Natural killer cell (primary cell): ENCODE measurements at regions not wholly inside any gene's neighbourhood (a gene's known extent, or its start where the extent isn't known, plus 50 kb on each side); places are given as distances from the start of the nearest gene placed in this dataset.

Experiments
- ATAC-seq, 3 donors: fragments of 150-1000 bp in 2 of 3; fragments of 200-7000 bp in 1 of 3; cut with Tn5 transposase; 1 replicate in 1 of 3; 2 replicates in 2 of 3; pipeline ENCODE4 v1.10.0; 2021; ENCODE audit warnings: mild to moderate bottlenecking in 2 of 3, moderate library complexity in 2 of 3
- DNase-seq, 2 donors: peaks; one replicate each; pipeline versions ENCODE4 v3.0.0 to v3.0.0-alpha.2; 2013 to 2021; ENCODE audit warnings: mixed read lengths in 1 of 2
- H3K27ac ChIP-seq: one replicate; pipeline ENCODE4 v1.5.1; 2013; ENCODE audit warnings: mild to moderate bottlenecking, low read length
- H3K27me3 ChIP-seq: one replicate; pipeline ENCODE4 v1.6.1; 2013; ENCODE audit warnings: low read length; ENCODE audit not compliant: control insufficient read depth, insufficient read depth
- H3K36me3 ChIP-seq: one replicate; pipeline ENCODE4 v1.6.1; 2013; ENCODE audit warnings: low read length; ENCODE audit not compliant: control insufficient read depth, insufficient read depth
- H3K4me1 ChIP-seq: one replicate; pipeline ENCODE4 v1.6.1; 2013; ENCODE audit warnings: low read length; ENCODE audit not compliant: control insufficient read depth, insufficient read depth
- H3K4me3 ChIP-seq: one replicate; pipeline ENCODE4 v1.5.1; 2013; ENCODE audit warnings: low read length
- H3K9me3 ChIP-seq: one replicate; pipeline ENCODE4 v1.6.1; 2013; ENCODE audit warnings: low read length; ENCODE audit not compliant: control insufficient read depth, insufficient read depth
- H3K27ac Mint-ChIP-seq, 2 donors: one replicate each; pipeline ENCODE4 v1.8.0; 2022; ENCODE audit warnings: mild to moderate bottlenecking in 2 of 2, mixed read lengths in 2 of 2, moderate library complexity in 1 of 2
- H3K27me3 Mint-ChIP-seq, 2 donors: one replicate each; pipeline ENCODE4 v1.8.0; 2022; ENCODE audit warnings: low read depth in 2 of 2, mixed read lengths in 2 of 2
- H3K36me3 Mint-ChIP-seq: one replicate; pipeline ENCODE4 v1.8.0; 2022; ENCODE audit warnings: mixed read lengths
- H3K4me1 Mint-ChIP-seq, 2 donors: one replicate each; pipeline ENCODE4 v1.8.0; 2022; ENCODE audit warnings: mixed read lengths in 2 of 2
- H3K4me3 Mint-ChIP-seq: one replicate; pipeline ENCODE4 v1.8.0; 2022; ENCODE audit warnings: mild to moderate bottlenecking, moderate library complexity, mixed read lengths
- H3K9me3 Mint-ChIP-seq, 2 donors: one replicate each; pipeline ENCODE4 v1.8.0; 2022; ENCODE audit warnings: mixed read lengths in 2 of 2
- CTCF ChIP-seq: fragments of 200-600 bp; IDR thresholded peaks from one replicate; pipeline ENCODE4 v1.8.0; 2022; ENCODE audit warnings: antibody characterized with exemption
- WGBS: methylation state at CpG from one replicate; pipeline ENCODE4 v1.1.7; 2013; ENCODE audit warnings: missing lambda C conversion rate; ENCODE audit not compliant: insufficient coverage; 5-methylcytosine and 5-hydroxymethylcytosine counted together
- intact Hi-C: fragments of 100-400 bp; cut with micrococcal nuclease; formaldehyde crosslinking; loops from one replicate; pipeline ENCODE4 v1.14.2; 2022

- 93% methylated on average over 4 of the region's 5 CpGs for WGBS
- H3K36me3 Mint-ChIP-seq: no peaks in the 10 kb centered on the region
- no peak overlapping the region for H3K4me3 ChIP-seq
- H3K4me3 Mint-ChIP-seq: no peak overlapping the region
- ATAC-seq (no peak), DNase-seq (no peak)
- no peaks in the 10 kb centered on the region for H3K9me3 ChIP-seq
- no peaks in the 10 kb centered on the region for H3K36me3 ChIP-seq
- no peaks in the 10 kb centered on the region for H3K4me1 Mint-ChIP-seq
- intact Hi-C loops: no loop called here
- no peaks in the 10 kb centered on the region for H3K27me3 ChIP-seq
- H3K27ac ChIP-seq: no peak overlapping the region
- no peak for TF ChIP-seq CTCF
- H3K4me1 ChIP-seq: no peaks in the 10 kb centered on the region
- no peak overlapping the region for H3K27ac Mint-ChIP-seq
- no peaks in the 10 kb centered on the region for H3K9me3 Mint-ChIP-seq
- peaks cover 0 to 3% of the 10 kb centered on the region in 2 donors for H3K27me3 Mint-ChIP-seq
Measured at GRCh38 chr15:34682674-34683073, 72.1 kb downstream of the GJD2 start.

- H3K27me3 Mint-ChIP-seq: peaks cover 2 to 5% of the 10 kb centered on the region in 2 donors
- no peaks in the 10 kb centered on the region for H3K9me3 Mint-ChIP-seq
- ATAC-seq (no peak), DNase-seq (no peak)
- no peaks in the 10 kb centered on the region for H3K4me1 Mint-ChIP-seq
- H3K36me3 ChIP-seq: no peaks in the 10 kb centered on the region
- H3K27ac ChIP-seq: no peak overlapping the region
- no peaks in the 10 kb centered on the region for H3K36me3 Mint-ChIP-seq
- H3K4me3 Mint-ChIP-seq: no peak overlapping the region
- TF ChIP-seq CTCF: no peak
- H3K27ac Mint-ChIP-seq: no peak overlapping the region
- H3K9me3 ChIP-seq: no peaks in the 10 kb centered on the region
- H3K27me3 ChIP-seq: no peaks in the 10 kb centered on the region
- no peaks in the 10 kb centered on the region for H3K4me1 ChIP-seq
- H3K4me3 ChIP-seq: no peak overlapping the region
- WGBS: 80% methylated on average over 1 of the region's 1 CpG
- intact Hi-C loops: no loop called here
Measured at GRCh38 chr15:34679291-34679690, 75.5 kb downstream of the GJD2 start.

- no peaks in the 10 kb centered on the region for H3K36me3 ChIP-seq
- no peak for TF ChIP-seq CTCF
- intact Hi-C loops: no loop called here
- H3K9me3 Mint-ChIP-seq: no peaks in the 10 kb centered on the region
- H3K27ac ChIP-seq: no peak overlapping the region
- H3K4me1 ChIP-seq: no peaks in the 10 kb centered on the region
- no peak overlapping the region for H3K4me3 ChIP-seq
- ATAC-seq: no peak
- H3K9me3 ChIP-seq: no peaks in the 10 kb centered on the region
- H3K36me3 Mint-ChIP-seq: no peaks in the 10 kb centered on the region
- no peaks in the 10 kb centered on the region for H3K4me1 Mint-ChIP-seq
- no peak overlapping the region for H3K27ac Mint-ChIP-seq
- DNase-seq: no peak
- no peak overlapping the region for H3K4me3 Mint-ChIP-seq
- no CpG with 5 or more reads among the region's 1 CpG for WGBS
- peaks cover 17 to 43% of the 10 kb centered on the region in 2 donors for H3K27me3 Mint-ChIP-seq
- H3K27me3 ChIP-seq: no peaks in the 10 kb centered on the region
Measured at GRCh38 chr15:34673241-34673640, 81.6 kb downstream of the GJD2 start.

GRCh38 chr15:34665498-34666116, 82.2 kb upstream of the GOLGA8B start:
- H3K36me3 ChIP-seq: no peaks in the 10 kb centered on the region
- Mint-ChIP-seq H3K27me3 (peaks cover 17 to 52% of the 10 kb centered on the region in 2 donors), H3K4me3 (no peak overlapping the region), H3K27ac (no peak overlapping the region), H3K4me1 (no peaks in the 10 kb centered on the region), H3K9me3 (no peaks in the 10 kb centered on the region), H3K36me3 (no peaks in the 10 kb centered on the region)
- no peak for TF ChIP-seq CTCF
- 11% methylated on average over 5 of the region's 5 CpGs for WGBS
- no peak overlapping the region for H3K4me3 ChIP-seq
- ATAC-seq: no peak
- H3K27me3 ChIP-seq: peaks cover 4% of the 10 kb centered on the region
- H3K4me1 ChIP-seq: no peaks in the 10 kb centered on the region
- H3K27ac ChIP-seq: no peak overlapping the region
- DNase-seq: no peak
- intact Hi-C loops: no loop called here
- no peaks in the 10 kb centered on the region for H3K9me3 ChIP-seq
